Thyroid gland (tissue), 4 donors: ENCODE measurements at regions not wholly inside any gene's neighbourhood (a gene's known extent, or its start where the extent isn't known, plus 50 kb on each side); places are given as distances from the start of the nearest gene placed in this dataset.

Experiments used
- CTCF ChIP-seq, 6 experiments: fragments of 200-600 bp in 3 of 6; fragments of 450-650 bp in 3 of 6; sonication (generic) in 3 of 6; IDR thresholded peaks; one replicate each; pipeline ENCODE4 v1.5.1; 2016 to 2019; ENCODE audit warnings: antibody characterized with exemption in 6 of 6, mild to moderate bottlenecking in 2 of 6, inconsistent platforms in 1 of 6, moderate library complexity in 1 of 6
- POLR2A ChIP-seq, 2 donors: fragments of 450-650 bp; IDR thresholded peaks; one replicate each; pipeline ENCODE4 v1.6.1; 2017; ENCODE audit warnings: antibody characterized with exemption in 2 of 2, mild to moderate bottlenecking in 2 of 2, moderate library complexity in 1 of 2

GRCh38 chr6:20269181-20269580, 56.9 kb upstream of the MBOAT1 start:
- TF ChIP-seq POLR2A (IDR thresholded peaks at IDR 0.05) (no peak), CTCF (IDR thresholded peaks at IDR 0.05) (no peak)
